IMR-90 (cell line): ENCODE measurements at regions not wholly inside any gene's neighbourhood (a gene's known extent, or its start where the extent isn't known, plus 50 kb on each side); places are given as distances from the start of the nearest gene placed in this dataset.

Source experiments
- CEBPB ChIP-seq: IDR thresholded peaks from 2 replicates; pipeline ENCODE4 v1.6.1; 2012; ENCODE audit warnings: low read depth, low read length, improper control_type of control experiment
- CTCF ChIP-seq: conservative IDR thresholded peaks from 2 replicates; pipeline ENCODE4 v1.5.1; 2012; ENCODE audit warnings: mild to moderate bottlenecking, low read depth, low read length, improper control_type of control experiment
- POLR2A ChIP-seq: IDR thresholded peaks from 2 replicates; pipeline ENCODE4 v1.6.1; 2012; ENCODE audit warnings: mild to moderate bottlenecking, low read depth, low read length
- RFX5 ChIP-seq: IDR thresholded peaks from 2 replicates; pipeline ENCODE4 v1.8.0; 2012; ENCODE audit warnings: low read depth, mild to moderate bottlenecking, low read length, moderate library complexity

GRCh38 chr4:157728215-157728614 lies 444.6 kb downstream of the GASK1B start:
- TF ChIP-seq CTCF (no peak), POLR2A (no peak), RFX5 (no peak), CEBPB (no peak)
